Left cardiac atrium (tissue), 4 donors: ENCODE measurements at regions not wholly inside any gene's neighbourhood (a gene's known extent, or its start where the extent isn't known, plus 50 kb on each side); places are given as distances from the start of the nearest gene placed in this dataset.
"Not testable (repeated sequence)": the region's sequence is repeated elsewhere in the genome, so short reads cannot be mapped to it uniquely, and the experiment has no call there.

Experiments
- ATAC-seq, 2 donors: fragments of 200-7000 bp; cut with Tn5 transposase; one replicate each; pipeline ENCODE4 v1.9.1; 2020; ENCODE audit warnings: mild to moderate bottlenecking in 2 of 2, moderate library complexity in 2 of 2
- DNase-seq: peaks from one replicate; pipeline ENCODE4 v3.0.0-alpha.2; 2020
- intact Hi-C, 2 donors: fragments of 100-400 bp; cut with DNase I; formaldehyde crosslinking; loops; one replicate each; pipeline versions ENCODE4 v1.14.1 to v1.15.1; 2022 to 2023
- donor health status: DM: no; HTN: yes; CAD: no.
- donor health status: DM: no; HTN: yes; CAD: no; lungs with severe emphysema.
- donor health status: DM: yes; HTN: yes; CAD: no.
- donor health status: Dilated cardiomyopathy.

GRCh38 chr6:113019176-113019575 is 672.0 kb downstream of the RFPL4B start:
- DNase-seq (no peak), ATAC-seq (peak in 1 of 2 donors; percentile 37)
- intact Hi-C loops = no loop called here

GRCh38 chr6:113027780-113028179 is 680.6 kb downstream of the RFPL4B start:
- intact Hi-C loops = no loop called here
- no peak for ATAC-seq
- DNase-seq = no peak

GRCh38 chr6:113029161-113029560 is 682.0 kb downstream of the RFPL4B start:
- intact Hi-C loops, ATAC-seq, DNase-seq: not testable (repeated sequence)

GRCh38 chr6:113031591-113032238 is 684.6 kb downstream of the RFPL4B start:
- intact Hi-C loops = no loop called here
- ATAC-seq = no peak
- no peak for DNase-seq

GRCh38 chr6:113039005-113039404 is 691.9 kb downstream of the RFPL4B start:
- intact Hi-C loops = no loop called here
- DNase-seq (no peak), ATAC-seq (no peak)

GRCh38 chr6:113047148-113047547 is 700.0 kb downstream of the RFPL4B start:
- ATAC-seq (no peak), DNase-seq (no peak)
- intact Hi-C loops = no loop called here

GRCh38 chr6:113047932-113048331 is 700.8 kb downstream of the RFPL4B start:
- ATAC-seq = no peak
- intact Hi-C loops = no loop called here
- DNase-seq = no peak

GRCh38 chr6:113048741-113049140 is 701.6 kb downstream of the RFPL4B start:
- intact Hi-C loops = no loop called here
- DNase-seq (no peak), ATAC-seq (no peak)

- DNase-seq = no peak
- no peak for ATAC-seq
- intact Hi-C loops = no loop called here
Measured at GRCh38 chr6:113049190-113049589, 702.1 kb downstream of the RFPL4B start.

- intact Hi-C loops = no loop called here
- ATAC-seq (no peak), DNase-seq (no peak)
Measured at GRCh38 chr6:113050010-113050858, 703.1 kb downstream of the RFPL4B start.

- intact Hi-C loops = no loop called here
- no peak for ATAC-seq
Measured at GRCh38 chr6:113050979-113051378, 703.8 kb downstream of the RFPL4B start.

GRCh38 chr6:113052506-113052905 is 705.4 kb downstream of the RFPL4B start:
- intact Hi-C loops = no loop called here
- DNase-seq = no peak
- ATAC-seq = no peak

More at GRCh38 chr6:113050979-113051378, 703.8 kb downstream of the RFPL4B start:
- no peak for DNase-seq

GRCh38 chr6:113055061-113055460 is 707.9 kb downstream of the RFPL4B start:
- ATAC-seq = no peak
- DNase-seq = no peak
- intact Hi-C loops = no loop called here

- DNase-seq (no peak), ATAC-seq (no peak)
- intact Hi-C loops = no loop called here
Measured at GRCh38 chr6:113055998-113056397, 708.9 kb downstream of the RFPL4B start.

- intact Hi-C loops = no loop called here
- no peak for ATAC-seq
- no peak for DNase-seq
Measured at GRCh38 chr6:113057567-113058053, 710.5 kb downstream of the RFPL4B start.

- intact Hi-C loops = no loop called here
- DNase-seq (no peak), ATAC-seq (no peak)
Measured at GRCh38 chr6:113060664-113061063, 713.5 kb downstream of the RFPL4B start.

GRCh38 chr6:113065611-113066010 is 718.5 kb downstream of the RFPL4B start:
- peak; percentile 57 to 76 for ATAC-seq
- intact Hi-C loops = no loop called here
- DNase-seq = no peak

- ATAC-seq (peak in 1 of 2 donors; percentile 15), DNase-seq (no peak)
- intact Hi-C loops = no loop called here
Measured at GRCh38 chr6:113067612-113068275, 720.6 kb downstream of the RFPL4B start.

GRCh38 chr6:113068570-113068969 is 721.4 kb downstream of the RFPL4B start:
- no peak for ATAC-seq
- intact Hi-C loops = no loop called here
- no peak for DNase-seq

GRCh38 chr6:113070681-113071080 is 723.6 kb downstream of the RFPL4B start:
- ATAC-seq, DNase-seq, intact Hi-C loops: not testable (repeated sequence)
